ENCODE measurements at regions not wholly inside any gene's neighbourhood (a gene's known extent, or its start where the extent isn't known, plus 50 kb on each side); places are given as distances from the start of the nearest gene placed in this dataset.

DNA sequence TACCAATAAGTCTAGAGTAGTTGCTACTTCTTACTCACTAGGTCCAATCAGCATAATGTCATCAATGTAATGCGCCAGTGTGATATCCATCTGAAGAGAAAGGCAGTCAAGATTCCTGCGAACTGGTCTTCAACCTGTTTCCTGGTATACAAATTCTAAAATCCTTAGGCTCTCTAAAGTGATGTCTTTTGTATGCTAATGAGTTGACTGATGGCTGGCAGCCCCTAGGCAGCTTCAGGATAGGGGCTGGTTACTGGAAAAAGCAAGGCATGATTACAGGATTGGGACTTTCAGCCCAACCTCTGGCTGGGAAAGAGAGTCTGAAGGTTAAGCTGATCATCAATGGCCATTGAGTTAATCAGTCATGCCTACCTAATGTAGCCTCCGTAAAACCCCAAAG lies 250.2 kb upstream of the PTER start:
- intact Hi-C loops (cut with micrococcal nuclease; ENCODE audit: unreplicated experiment), result no loop called here
- no peaks in the 10 kb centered on the region for H3K36me3 ChIP-seq (ENCODE audit: control insufficient read depth in 2 of 2, insufficient read depth in 2 of 2, low read length in 1 of 2)
- H4K20me1 ChIP-seq (ENCODE audit: control insufficient read depth, insufficient read depth), result no peaks in the 10 kb centered on the region
- no peaks in the 10 kb centered on the region for H3K9me3 ChIP-seq (replicated peaks; ENCODE audit: control insufficient read depth, insufficient read depth, low read length)
- ChIA-PET POLR2A (no interaction called here), SMC1A (ENCODE audit: uncharacterized antibody, unreplicated experiment) (no interaction called here), RAD21 (ENCODE audit: unreplicated experiment) (no interaction called here), CTCF (no interaction called here)
- ATAC-seq (no peak), FAIRE-seq (no peak), DNase-seq (ENCODE audit: low read depth, low spot score) (no peak)
- H3K4me3 ChIP-seq, result no peak overlapping the region
- no peak overlapping the region for H3K27ac ChIP-seq (ENCODE audit: control insufficient read depth, insufficient read depth)
- no peaks in the 10 kb centered on the region for H3K4me1 ChIP-seq (ENCODE audit: control insufficient read depth, insufficient read depth, low read length)
- H3K27me3 ChIP-seq (replicated peaks in 1 of 2; ENCODE audit: control insufficient read depth in 2 of 2, insufficient read depth in 2 of 2, low read length in 1 of 2), result no peaks in the 10 kb centered on the region
- H3K9ac ChIP-seq (ENCODE audit: control insufficient read depth, insufficient read depth, low read length), result no peak overlapping the region
- no peak overlapping the region for H3K4me2 ChIP-seq (ENCODE audit: control insufficient read depth, insufficient read depth)
- 24% methylated on average over 3 of the region's 3 CpGs for WGBS (ENCODE audit: insufficient coverage, insufficient replicate concordance, low lambda C conversion rate, missing lambda C conversion rate)
- BruUV-seq (replicated peaks), result no TSS peak
- in situ Hi-C loops (cut with MboI), result no loop called here
- TF ChIP-seq, protein P1, sequence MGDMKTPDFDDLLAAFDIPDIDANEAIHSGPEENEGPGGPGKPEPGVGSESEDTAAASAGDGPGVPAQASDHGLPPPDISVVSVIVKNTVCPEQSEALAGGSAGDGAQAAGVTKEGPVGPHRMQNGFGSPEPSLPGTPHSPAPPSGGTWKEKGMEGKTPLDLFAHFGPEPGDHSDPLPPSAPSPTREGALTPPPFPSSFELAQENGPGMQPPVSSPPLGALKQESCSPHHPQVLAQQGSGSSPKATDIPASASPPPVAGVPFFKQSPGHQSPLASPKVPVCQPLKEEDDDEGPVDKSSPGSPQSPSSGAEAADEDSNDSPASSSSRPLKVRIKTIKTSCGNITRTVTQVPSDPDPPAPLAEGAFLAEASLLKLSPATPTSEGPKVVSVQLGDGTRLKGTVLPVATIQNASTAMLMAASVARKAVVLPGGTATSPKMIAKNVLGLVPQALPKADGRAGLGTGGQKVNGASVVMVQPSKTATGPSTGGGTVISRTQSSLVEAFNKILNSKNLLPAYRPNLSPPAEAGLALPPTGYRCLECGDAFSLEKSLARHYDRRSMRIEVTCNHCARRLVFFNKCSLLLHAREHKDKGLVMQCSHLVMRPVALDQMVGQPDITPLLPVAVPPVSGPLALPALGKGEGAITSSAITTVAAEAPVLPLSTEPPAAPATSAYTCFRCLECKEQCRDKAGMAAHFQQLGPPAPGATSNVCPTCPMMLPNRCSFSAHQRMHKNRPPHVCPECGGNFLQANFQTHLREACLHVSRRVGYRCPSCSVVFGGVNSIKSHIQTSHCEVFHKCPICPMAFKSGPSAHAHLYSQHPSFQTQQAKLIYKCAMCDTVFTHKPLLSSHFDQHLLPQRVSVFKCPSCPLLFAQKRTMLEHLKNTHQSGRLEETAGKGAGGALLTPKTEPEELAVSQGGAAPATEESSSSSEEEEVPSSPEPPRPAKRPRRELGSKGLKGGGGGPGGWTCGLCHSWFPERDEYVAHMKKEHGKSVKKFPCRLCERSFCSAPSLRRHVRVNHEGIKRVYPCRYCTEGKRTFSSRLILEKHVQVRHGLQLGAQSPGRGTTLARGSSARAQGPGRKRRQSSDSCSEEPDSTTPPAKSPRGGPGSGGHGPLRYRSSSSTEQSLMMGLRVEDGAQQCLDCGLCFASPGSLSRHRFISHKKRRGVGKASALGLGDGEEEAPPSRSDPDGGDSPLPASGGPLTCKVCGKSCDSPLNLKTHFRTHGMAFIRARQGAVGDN (IDR thresholded peaks at IDR 0.05), result no peak
- TF ChIP-seq CHD4 (IDR thresholded peaks at IDR 0.05), result no peak
- no peak overlapping the region for H2AFZ ChIP-seq (ENCODE audit: control insufficient read depth, low read depth, low read length)
- H3K79me2 ChIP-seq (ENCODE audit: control insufficient read depth, insufficient read depth, low read length), result no peaks in the 10 kb centered on the region

DNA sequence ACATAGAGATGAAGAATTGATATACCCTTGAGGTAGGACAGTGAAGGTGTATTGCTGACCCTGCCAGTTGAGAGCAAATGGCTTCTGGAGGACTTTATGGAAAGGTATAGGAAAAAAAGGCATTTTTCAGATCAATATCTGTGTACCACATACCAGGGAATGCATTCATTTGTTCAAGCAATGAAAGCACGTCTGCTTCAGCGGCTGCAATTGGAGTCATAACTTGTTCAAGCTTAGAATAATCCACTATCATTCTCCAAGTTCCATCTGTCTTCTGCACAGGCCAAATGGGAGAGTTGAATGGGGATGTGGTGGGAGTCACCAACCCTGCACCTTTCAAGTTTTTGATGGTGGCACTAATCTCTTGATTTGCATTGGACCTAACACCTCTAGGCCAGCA lies 249.6 kb upstream of the PTER start:
- no TSS peak for BruUV-seq (replicated peaks)

More for the DNA sequence above, 249.6 kb upstream of the PTER start:
- H4K20me1 ChIP-seq (ENCODE audit: control insufficient read depth, insufficient read depth), result no peaks in the 10 kb centered on the region
- FAIRE-seq (no peak), DNase-seq (ENCODE audit: low read depth, low spot score) (no peak), ATAC-seq (no peak)
- ChIA-PET RAD21 (ENCODE audit: unreplicated experiment) (no interaction called here), SMC1A (ENCODE audit: uncharacterized antibody, unreplicated experiment) (no interaction called here), POLR2A (no interaction called here), CTCF (no interaction called here)
- in situ Hi-C loops (cut with MboI), result no loop called here
- H3K4me1 ChIP-seq (ENCODE audit: control insufficient read depth, insufficient read depth, low read length), result no peaks in the 10 kb centered on the region
- H3K27ac ChIP-seq (ENCODE audit: control insufficient read depth, insufficient read depth), result no peak overlapping the region
- TF ChIP-seq, protein P2, sequence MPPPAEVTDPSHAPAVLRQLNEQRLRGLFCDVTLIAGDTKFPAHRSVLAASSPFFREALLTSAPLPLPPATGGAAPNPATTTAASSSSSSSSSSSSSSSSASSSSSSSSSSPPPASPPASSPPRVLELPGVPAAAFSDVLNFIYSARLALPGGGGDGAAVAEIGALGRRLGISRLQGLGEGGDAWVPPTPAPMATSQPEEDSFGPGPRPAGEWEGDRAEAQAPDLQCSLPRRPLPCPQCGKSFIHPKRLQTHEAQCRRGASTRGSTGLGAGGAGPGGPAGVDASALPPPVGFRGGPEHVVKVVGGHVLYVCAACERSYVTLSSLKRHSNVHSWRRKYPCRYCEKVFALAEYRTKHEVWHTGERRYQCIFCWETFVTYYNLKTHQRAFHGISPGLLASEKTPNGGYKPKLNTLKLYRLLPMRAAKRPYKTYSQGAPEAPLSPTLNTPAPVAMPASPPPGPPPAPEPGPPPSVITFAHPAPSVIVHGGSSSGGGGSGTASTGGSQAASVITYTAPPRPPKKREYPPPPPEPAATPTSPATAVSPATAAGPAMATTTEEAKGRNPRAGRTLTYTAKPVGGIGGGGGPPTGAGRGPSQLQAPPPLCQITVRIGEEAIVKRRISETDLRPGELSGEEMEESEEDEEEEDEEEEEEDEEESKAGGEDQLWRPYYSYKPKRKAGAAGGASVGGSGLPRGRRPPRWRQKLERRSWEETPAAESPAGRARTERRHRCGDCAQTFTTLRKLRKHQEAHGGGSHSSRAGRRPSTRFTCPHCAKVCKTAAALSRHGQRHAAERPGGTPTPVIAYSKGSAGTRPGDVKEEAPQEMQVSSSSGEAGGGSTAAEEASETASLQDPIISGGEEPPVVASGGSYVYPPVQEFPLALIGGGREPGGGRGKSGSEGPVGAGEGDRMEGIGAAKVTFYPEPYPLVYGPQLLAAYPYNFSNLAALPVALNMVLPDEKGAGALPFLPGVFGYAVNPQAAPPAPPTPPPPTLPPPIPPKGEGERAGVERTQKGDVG (CRISPR knock-in tag; IDR thresholded peaks at IDR 0.05), result no peak
- TF ChIP-seq MYC (IDR thresholded peaks at IDR 0.05; ENCODE audit: insufficient read depth, insufficient read length, insufficient replicate concordance, low read length, severe bottlenecking), result no peak
- no peak for TF ChIP-seq EZH2 (IDR thresholded peaks at IDR 0.05; ENCODE audit: borderline replicate concordance, control insufficient read depth, low read depth, low read length)
- TF ChIP-seq, protein P3, sequence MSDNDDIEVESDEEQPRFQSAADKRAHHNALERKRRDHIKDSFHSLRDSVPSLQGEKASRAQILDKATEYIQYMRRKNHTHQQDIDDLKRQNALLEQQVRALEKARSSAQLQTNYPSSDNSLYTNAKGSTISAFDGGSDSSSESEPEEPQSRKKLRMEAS (IDR thresholded peaks at IDR 0.05; ENCODE audit: low read depth, low read length), result no peak
- no peak for TF ChIP-seq ETV6 (conservative IDR thresholded peaks at IDR 0.05 in 1 of 2, IDR thresholded peaks at IDR 0.05 in 1 of 2; ENCODE audit: borderline replicate concordance in 1 of 2, low read depth in 1 of 2)
- H3K9ac ChIP-seq (ENCODE audit: control insufficient read depth, insufficient read depth, low read length), result no peak overlapping the region
- H3K27me3 ChIP-seq (replicated peaks in 1 of 2; ENCODE audit: control insufficient read depth in 2 of 2, insufficient read depth in 2 of 2, low read length in 1 of 2), result no peaks in the 10 kb centered on the region
- H3K4me3 ChIP-seq, result no peak overlapping the region
- intact Hi-C loops (cut with micrococcal nuclease; ENCODE audit: unreplicated experiment), result no loop called here
- H2AFZ ChIP-seq (ENCODE audit: control insufficient read depth, low read depth, low read length), result no peak overlapping the region
- WGBS (ENCODE audit: insufficient coverage, insufficient replicate concordance, low lambda C conversion rate, missing lambda C conversion rate), result 17% methylated on average over 2 of the region's 2 CpGs
- H3K79me2 ChIP-seq (ENCODE audit: control insufficient read depth, insufficient read depth, low read length), result no peaks in the 10 kb centered on the region
- H3K9me3 ChIP-seq (replicated peaks; ENCODE audit: control insufficient read depth, insufficient read depth, low read length), result no peaks in the 10 kb centered on the region
- no peak overlapping the region for H3K4me2 ChIP-seq (ENCODE audit: control insufficient read depth, insufficient read depth)
- no peaks in the 10 kb centered on the region for H3K36me3 ChIP-seq (ENCODE audit: control insufficient read depth in 2 of 2, insufficient read depth in 2 of 2, low read length in 1 of 2)

Measured in GM12878 (cell line).